Keratinocyte (primary cell): ENCODE measurements at regions not wholly inside any gene's neighbourhood (a gene's known extent, or its start where the extent isn't known, plus 50 kb on each side); places are given as distances from the start of the nearest gene placed in this dataset.

ENCODE experiments used
- DNase-seq: peaks from one replicate; pipeline ENCODE4 v3.0.0-alpha.2; 2011; ENCODE audit warnings: low read depth, missing footprints, low spot score
- FAIRE-seq: peaks from 2 replicates; lab custom pipeline; 2011; peaks lifted over from hg19 to GRCh38; lab: Jason Lieb, UNC
- H2AFZ ChIP-seq: 2 replicates; pipeline ENCODE4 v1.6.0; 2012; ENCODE audit warnings: low read length, control low read depth, inconsistent platforms; ENCODE audit not compliant: control insufficient read depth
- H3K27ac ChIP-seq: 2 replicates; pipeline ENCODE4 v1.5.1; 2011; ENCODE audit warnings: low read length; ENCODE audit not compliant: control insufficient read depth, insufficient read depth
- H3K27me3 ChIP-seq: 3 replicates; pipeline ENCODE4 v1.6.0; 2011; ENCODE audit warnings: low read length; ENCODE audit not compliant: control insufficient read depth, insufficient read depth; ENCODE audit errors: extremely low read depth
- H3K36me3 ChIP-seq, 2 experiments: 2 replicates in 1 of 2; 3 replicates in 1 of 2; pipeline ENCODE4 v1.5.1; 2011; ENCODE audit warnings: low read length in 2 of 2, mild to moderate bottlenecking in 1 of 2; ENCODE audit not compliant: control insufficient read depth in 2 of 2, insufficient read depth in 2 of 2; ENCODE audit errors: extremely low read depth in 1 of 2
- H3K4me1 ChIP-seq: 3 replicates; pipeline ENCODE4 v1.5.1; 2011; ENCODE audit warnings: low read length; ENCODE audit not compliant: control insufficient read depth, insufficient read depth; ENCODE audit errors: extremely low read depth
- H3K4me2 ChIP-seq: 3 replicates; pipeline ENCODE4 v1.6.0; 2011; ENCODE audit warnings: low read depth, low read length; ENCODE audit not compliant: control insufficient read depth, insufficient read depth; ENCODE audit errors: extremely low read depth
- H3K4me3 ChIP-seq, 3 experiments: fragments of 200-600 bp in 1 of 3; sonication (generic) in 1 of 3; 2 replicates in 2 of 3; 3 replicates in 1 of 3; pipeline ENCODE4 v1.5.1; 2011 to 2016; ENCODE audit warnings: low read length in 3 of 3, mild to moderate bottlenecking in 3 of 3, control low read depth in 2 of 3, inconsistent platforms in 1 of 3, low read depth in 1 of 3, mixed read lengths in 1 of 3, mixed run types in 1 of 3, moderate library complexity in 1 of 3; ENCODE audit not compliant: control insufficient read depth in 2 of 3, insufficient read depth in 2 of 3; ENCODE audit errors: extremely low read depth in 1 of 3
- H3K79me2 ChIP-seq: 2 replicates; pipeline ENCODE4 v1.6.0; 2012; ENCODE audit warnings: low read length; ENCODE audit not compliant: control insufficient read depth, insufficient read depth
- H3K9ac ChIP-seq: 3 replicates; pipeline ENCODE4 v1.6.0; 2011; ENCODE audit warnings: low read length; ENCODE audit not compliant: control insufficient read depth, insufficient read depth; ENCODE audit errors: extremely low read depth
- H3K9me1 ChIP-seq: 3 replicates; pipeline ENCODE4 v1.6.0; 2011; ENCODE audit warnings: low read length; ENCODE audit not compliant: control insufficient read depth, insufficient read depth; ENCODE audit errors: extremely low read depth
- H3K9me3 ChIP-seq: 2 replicates; pipeline ENCODE4 v1.5.1; 2012; ENCODE audit warnings: low read depth, low read length; ENCODE audit not compliant: control insufficient read depth
- H4K20me1 ChIP-seq: 3 replicates; pipeline ENCODE4 v1.6.0; 2011; ENCODE audit warnings: low read length; ENCODE audit not compliant: control insufficient read depth, insufficient read depth; ENCODE audit errors: extremely low read depth
- EZH2 ChIP-seq: IDR thresholded peaks from one replicate; pipeline ENCODE4 v1.6.1; 2012; ENCODE audit warnings: inconsistent platforms, mild to moderate bottlenecking, low read length, moderate library complexity
- dilution Hi-C: fragments of 300-500 bp; cut with MboI; formaldehyde crosslinking; loops from one replicate; pipeline ENCODE4 v1.7.0; 2020; ENCODE audit warnings: low sequenced_read_pairs; ENCODE audit not compliant: extremely low pct_ligation_motif_present
- TF ChIP-seq, protein P1 (sequence below), 3 experiments: IDR thresholded peaks in 1 of 3; conservative IDR thresholded peaks in 1 of 3; optimal IDR thresholded peaks in 1 of 3; 2 replicates in 2 of 3; 3 replicates in 1 of 3; pipeline versions ENCODE3 to v1.5.1; 2011; ENCODE audit warnings: low read length in 3 of 3, mild to moderate bottlenecking in 3 of 3, moderate library complexity in 2 of 3, control low read depth in 1 of 3, inconsistent platforms in 1 of 3; ENCODE audit not compliant: insufficient read depth in 2 of 3; ENCODE audit errors: extremely low read depth in 1 of 3

DNA sequence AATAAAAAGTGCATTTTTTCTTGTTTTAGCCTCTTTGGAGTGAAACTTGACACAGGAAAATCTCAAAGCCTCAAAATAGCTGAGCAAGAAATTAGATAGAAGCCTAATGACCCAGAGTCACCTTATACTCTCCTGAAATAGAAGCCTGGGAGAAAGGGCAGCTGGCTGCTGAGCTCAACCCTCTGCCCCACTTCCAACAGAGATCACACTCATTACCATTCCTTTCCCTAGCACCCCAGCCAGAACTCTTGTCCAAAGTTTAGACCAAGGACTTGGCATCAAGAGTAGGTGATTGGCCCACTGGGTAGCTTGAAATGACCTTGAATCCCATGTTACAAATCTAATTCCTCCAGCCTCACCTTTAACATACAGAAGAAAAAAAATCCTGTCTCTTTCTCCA is 62.7 kb upstream of the AMOTL1 start:
- H4K20me1 ChIP-seq: no peaks in the 10 kb centered on the region
- H3K27ac ChIP-seq: peak overlapping the region; percentile 99
- no peaks in the 10 kb centered on the region for H3K9me1 ChIP-seq
- DNase-seq (no peak), FAIRE-seq (no peak)
- dilution Hi-C loops: no loop called here
- H2AFZ ChIP-seq: peak overlapping the region; percentile 67
- no peak for TF ChIP-seq EZH2
- TF ChIP-seq, protein P1, sequence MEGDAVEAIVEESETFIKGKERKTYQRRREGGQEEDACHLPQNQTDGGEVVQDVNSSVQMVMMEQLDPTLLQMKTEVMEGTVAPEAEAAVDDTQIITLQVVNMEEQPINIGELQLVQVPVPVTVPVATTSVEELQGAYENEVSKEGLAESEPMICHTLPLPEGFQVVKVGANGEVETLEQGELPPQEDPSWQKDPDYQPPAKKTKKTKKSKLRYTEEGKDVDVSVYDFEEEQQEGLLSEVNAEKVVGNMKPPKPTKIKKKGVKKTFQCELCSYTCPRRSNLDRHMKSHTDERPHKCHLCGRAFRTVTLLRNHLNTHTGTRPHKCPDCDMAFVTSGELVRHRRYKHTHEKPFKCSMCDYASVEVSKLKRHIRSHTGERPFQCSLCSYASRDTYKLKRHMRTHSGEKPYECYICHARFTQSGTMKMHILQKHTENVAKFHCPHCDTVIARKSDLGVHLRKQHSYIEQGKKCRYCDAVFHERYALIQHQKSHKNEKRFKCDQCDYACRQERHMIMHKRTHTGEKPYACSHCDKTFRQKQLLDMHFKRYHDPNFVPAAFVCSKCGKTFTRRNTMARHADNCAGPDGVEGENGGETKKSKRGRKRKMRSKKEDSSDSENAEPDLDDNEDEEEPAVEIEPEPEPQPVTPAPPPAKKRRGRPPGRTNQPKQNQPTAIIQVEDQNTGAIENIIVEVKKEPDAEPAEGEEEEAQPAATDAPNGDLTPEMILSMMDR (optimal IDR thresholded peaks at IDR 0.05 in 1 of 3, IDR thresholded peaks at IDR 0.05 in 1 of 3, conservative IDR thresholded peaks at IDR 0.05 in 1 of 3; ENCODE audit: extremely low read depth in 1 of 3, insufficient read depth in 2 of 3, low read length in 3 of 3): no peak
- H3K36me3 ChIP-seq: peaks cover 0 to 10% of the 10 kb centered on the region in 2 experiments
- peaks cover 34% of the 10 kb centered on the region for H3K4me1 ChIP-seq
- no peaks in the 10 kb centered on the region for H3K9me3 ChIP-seq
- peak overlapping the region; percentile 77 for H3K4me2 ChIP-seq
- H3K4me3 ChIP-seq: peak overlapping the region in 2 of 3 experiments; percentile 50 to 96
- H3K9ac ChIP-seq: peak overlapping the region; percentile 99
- peaks cover 40% of the 10 kb centered on the region for H3K79me2 ChIP-seq
- no peaks in the 10 kb centered on the region for H3K27me3 ChIP-seq

DNA sequence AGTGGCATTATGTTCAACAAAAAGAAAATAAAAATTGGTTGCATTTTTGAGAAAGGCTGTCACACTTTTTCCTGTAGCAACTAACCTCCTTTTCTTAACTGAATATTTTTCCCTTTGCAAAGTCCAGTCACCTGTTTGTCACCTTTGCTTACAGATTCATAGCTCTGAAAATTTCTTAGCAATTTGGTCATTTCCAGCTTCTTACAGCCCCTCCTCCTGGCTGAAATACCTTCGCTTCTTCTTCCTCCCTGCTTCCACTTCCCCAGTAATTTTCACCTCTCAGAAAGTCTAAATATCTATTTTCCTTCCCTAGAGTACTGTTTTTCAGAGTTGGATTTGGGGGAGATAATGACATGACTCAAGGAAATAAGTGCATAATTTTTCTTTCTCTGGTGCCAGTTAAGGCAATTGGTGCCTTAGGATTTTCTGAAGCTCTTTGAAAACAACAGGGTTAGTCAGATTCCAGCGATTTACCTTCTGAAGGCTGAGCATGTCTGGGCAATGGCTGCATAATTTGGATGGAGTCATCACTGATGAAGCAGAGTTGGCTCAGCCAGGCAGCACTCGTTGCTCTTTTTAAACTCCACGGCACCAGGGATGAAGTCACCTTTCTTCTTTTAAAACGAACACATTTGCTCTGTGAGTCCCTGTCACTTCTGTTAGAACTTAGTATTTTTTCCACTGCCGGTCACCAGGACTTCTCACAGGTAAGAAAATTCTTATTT is 62.1 kb upstream of the AMOTL1 start:
- DNase-seq (peak; percentile 72), FAIRE-seq (peak; percentile 98)
- dilution Hi-C loops: no loop called here
- H3K27ac ChIP-seq: peak overlapping the region; percentile 99
- peak overlapping the region; percentile 95 for H3K4me2 ChIP-seq
- H2AFZ ChIP-seq: peak overlapping the region; percentile 4
- no peaks in the 10 kb centered on the region for H3K9me1 ChIP-seq
- peak overlapping the region; percentile 65 to 96 (median 85) for H3K4me3 ChIP-seq
- H3K79me2 ChIP-seq: peaks cover 46% of the 10 kb centered on the region
- H3K4me1 ChIP-seq: peaks cover 35% of the 10 kb centered on the region
- H3K9me3 ChIP-seq: no peaks in the 10 kb centered on the region
- TF ChIP-seq EZH2: no peak
- TF ChIP-seq, protein P1 (optimal IDR thresholded peaks at IDR 0.05 in 1 of 3, IDR thresholded peaks at IDR 0.05 in 1 of 3, conservative IDR thresholded peaks at IDR 0.05 in 1 of 3; ENCODE audit: extremely low read depth in 1 of 3, insufficient read depth in 2 of 3, low read length in 3 of 3): no peak
- H3K9ac ChIP-seq: peak overlapping the region; percentile 99
- H3K36me3 ChIP-seq: peaks cover 0 to 10% of the 10 kb centered on the region in 2 experiments
- H4K20me1 ChIP-seq: no peaks in the 10 kb centered on the region
- no peaks in the 10 kb centered on the region for H3K27me3 ChIP-seq
